ENCODE measurements at regions not wholly inside any gene's neighbourhood (a gene's known extent, or its start where the extent isn't known, plus 50 kb on each side); places are given as distances from the start of the nearest gene placed in this dataset.

DNA sequence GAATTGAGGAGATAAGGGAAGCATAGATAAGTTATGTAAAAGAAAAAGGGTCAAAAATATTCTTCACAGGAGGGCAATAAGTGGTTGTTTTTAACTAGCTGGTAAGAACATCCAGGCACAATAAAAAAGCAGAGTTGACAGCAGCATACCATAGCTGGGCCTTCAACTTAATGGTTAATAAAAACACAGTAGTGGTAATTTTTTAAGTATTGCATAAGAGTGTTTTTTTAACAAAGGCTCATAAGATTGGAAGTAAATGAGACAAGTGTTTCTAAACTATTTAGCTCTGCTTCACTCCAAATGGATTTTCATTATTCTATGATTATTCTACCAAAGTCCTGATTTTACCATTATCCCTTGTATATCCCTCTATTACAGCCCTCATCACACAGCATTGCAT, 140.1 kb upstream of the TSPAN8 start:
- H3K9me3 ChIP-seq: no peaks in the 10 kb centered on the region
- H3K4me3 ChIP-seq: no peak overlapping the region
- TF ChIP-seq CTCF (IDR thresholded peaks at IDR 0.05) (no peak), POLR2A (IDR thresholded peaks at IDR 0.05) (no peak)
- no peaks in the 10 kb centered on the region for H3K36me3 ChIP-seq
- DNase-seq (no peak), ATAC-seq (no peak)
- no peaks in the 10 kb centered on the region for H3K4me1 ChIP-seq
- H3K27me3 ChIP-seq: no peaks in the 10 kb centered on the region
- intact Hi-C loops (cut with DNase I): no loop called here
- no peak overlapping the region for H3K27ac ChIP-seq

GRCh38 chr12:71295953-71296352, 138.2 kb upstream of the TSPAN8 start:
- Histone ChIP-seq H3K36me3 (no peaks in the 10 kb centered on the region), H3K27ac (no peak overlapping the region), H3K27me3 (no peaks in the 10 kb centered on the region), H3K4me3 (no peak overlapping the region), H3K4me1 (no peaks in the 10 kb centered on the region), H3K9me3 (no peaks in the 10 kb centered on the region)
- intact Hi-C loops (cut with DNase I): no loop called here
- DNase-seq (no peak), ATAC-seq (no peak)
- 89% methylated on average over 1 of the region's 1 CpG for WGBS (ENCODE audit: insufficient coverage, low coverage, low lambda C conversion rate, missing lambda C conversion rate)
- TF ChIP-seq POLR2A (IDR thresholded peaks at IDR 0.05) (no peak), CTCF (IDR thresholded peaks at IDR 0.05) (no peak)

DNA sequence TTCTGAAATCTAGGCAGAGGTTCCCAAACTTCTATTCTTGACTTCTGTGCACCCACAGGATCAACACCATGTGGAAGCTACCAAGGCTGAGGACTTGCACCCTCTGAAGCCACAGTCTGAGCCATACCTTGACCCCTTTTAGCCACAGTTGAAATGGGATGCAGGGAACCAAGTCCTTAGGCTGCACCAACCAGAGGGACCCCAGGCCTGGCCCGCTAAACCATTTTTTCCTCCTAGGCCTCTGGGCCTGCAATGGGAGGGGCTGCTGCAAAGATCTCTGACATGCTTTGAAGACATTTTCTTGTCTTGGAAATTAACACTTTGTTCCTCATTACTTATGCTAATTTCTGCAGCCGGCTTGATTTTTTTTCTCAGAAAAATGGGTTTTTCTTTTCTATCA, 133.9 kb upstream of the TSPAN8 start:
- ATAC-seq: no peak
- H3K4me1 ChIP-seq: no peaks in the 10 kb centered on the region
- H3K36me3 ChIP-seq: no peaks in the 10 kb centered on the region
- TF ChIP-seq POLR2A (IDR thresholded peaks at IDR 0.05) (no peak), CTCF (IDR thresholded peaks at IDR 0.05) (no peak)
- WGBS (ENCODE audit: insufficient coverage, low coverage, low lambda C conversion rate, missing lambda C conversion rate): 60% methylated on average over 1 of the region's 2 CpGs
- DNase-seq: no peak
- no peak overlapping the region for H3K4me3 ChIP-seq
- intact Hi-C loops (cut with DNase I): no loop called here
- H3K27me3 ChIP-seq: no peaks in the 10 kb centered on the region
- no peak overlapping the region for H3K27ac ChIP-seq
- H3K9me3 ChIP-seq: no peaks in the 10 kb centered on the region

- TF ChIP-seq CTCF (IDR thresholded peaks at IDR 0.05) (no peak), POLR2A (IDR thresholded peaks at IDR 0.05) (no peak)
- WGBS (ENCODE audit: insufficient coverage, low coverage, low lambda C conversion rate, missing lambda C conversion rate): 100% methylated on average over 1 of the region's 1 CpG
- Histone ChIP-seq H3K36me3 (no peaks in the 10 kb centered on the region), H3K27ac (no peak overlapping the region), H3K27me3 (no peaks in the 10 kb centered on the region), H3K4me1 (no peaks in the 10 kb centered on the region), H3K9me3 (no peaks in the 10 kb centered on the region), H3K4me3 (no peak overlapping the region)
- intact Hi-C loops (cut with DNase I): no loop called here
- no peak for ATAC-seq
- DNase-seq: no peak
Observed at GRCh38 chr12:71283883-71284282, 126.1 kb upstream of the TSPAN8 start.

GRCh38 chr12:71282925-71283324, 125.1 kb upstream of the TSPAN8 start:
- H3K27ac ChIP-seq: no peak overlapping the region
- DNase-seq: no peak
- no peaks in the 10 kb centered on the region for H3K36me3 ChIP-seq
- no peak for ATAC-seq
- no peaks in the 10 kb centered on the region for H3K4me1 ChIP-seq
- no peaks in the 10 kb centered on the region for H3K9me3 ChIP-seq
- TF ChIP-seq CTCF (IDR thresholded peaks at IDR 0.05) (no peak), POLR2A (IDR thresholded peaks at IDR 0.05) (no peak)
- no peaks in the 10 kb centered on the region for H3K27me3 ChIP-seq
- intact Hi-C loops (cut with DNase I): no loop called here
- 49% methylated on average over 5 of the region's 5 CpGs for WGBS (ENCODE audit: insufficient coverage, low coverage, low lambda C conversion rate, missing lambda C conversion rate)
- no peak overlapping the region for H3K4me3 ChIP-seq
